Posterior vena cava (tissue), 2 donors: ENCODE measurements at regions not wholly inside any gene's neighbourhood (a gene's known extent, or its start where the extent isn't known, plus 50 kb on each side); places are given as distances from the start of the nearest gene placed in this dataset.

Experiments
- DNase-seq: peaks from one replicate; pipeline ENCODE4 v3.0.0-alpha.2; 2020; ENCODE audit warnings: low spot score
- intact Hi-C, 2 donors: fragments of 100-400 bp; cut with DNase I; formaldehyde crosslinking; loops; one replicate each; pipeline versions ENCODE4 v1.14.1 to v1.14.2; 2022 to 2023
- donor health status: DM: yes; HTN: yes; CAD: no.
- donor health status: DM: yes; HTN: yes; CAD: no.

DNA sequence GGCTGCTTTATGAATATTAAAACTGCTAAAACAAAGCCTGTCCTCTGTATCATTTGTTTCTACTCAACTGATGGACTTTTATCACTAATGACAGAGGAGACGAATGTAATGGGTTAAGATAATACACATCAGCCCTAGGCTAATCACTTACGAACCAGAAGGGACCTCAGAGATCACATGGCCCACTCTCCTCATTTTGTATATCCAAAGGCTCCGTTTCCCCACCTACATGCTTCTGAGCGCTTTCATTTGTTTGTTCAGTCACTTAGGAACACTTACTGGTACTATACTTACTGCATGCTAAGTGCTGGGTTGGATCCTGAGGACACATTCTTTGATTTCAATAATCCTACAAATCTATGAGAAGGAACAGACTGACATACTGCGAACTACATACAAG lies 169.3 kb downstream of the CEP135 start:
- DNase-seq: no peak
- intact Hi-C loops: no loop called here

DNA sequence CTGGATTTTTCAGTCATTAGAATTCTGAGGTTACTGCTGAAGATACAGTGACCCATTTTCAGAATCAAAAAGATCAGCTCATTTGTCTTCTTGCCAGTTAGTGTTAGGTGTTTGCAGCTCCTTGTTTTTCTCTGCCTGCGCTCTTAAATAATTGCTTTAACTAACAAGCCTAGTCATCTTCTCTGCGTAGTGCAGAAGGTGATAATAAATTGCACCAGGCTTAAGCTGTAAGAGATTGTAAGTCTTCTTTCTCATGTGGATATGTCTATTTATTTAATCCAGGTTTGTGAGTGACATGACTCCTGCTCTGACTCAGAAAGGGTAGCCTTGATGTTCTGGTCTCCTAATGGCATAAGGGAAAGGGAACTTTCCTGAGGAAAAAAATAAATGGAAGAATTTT lies 167.2 kb downstream of the CEP135 start:
- intact Hi-C loops: no loop called here

DNA sequence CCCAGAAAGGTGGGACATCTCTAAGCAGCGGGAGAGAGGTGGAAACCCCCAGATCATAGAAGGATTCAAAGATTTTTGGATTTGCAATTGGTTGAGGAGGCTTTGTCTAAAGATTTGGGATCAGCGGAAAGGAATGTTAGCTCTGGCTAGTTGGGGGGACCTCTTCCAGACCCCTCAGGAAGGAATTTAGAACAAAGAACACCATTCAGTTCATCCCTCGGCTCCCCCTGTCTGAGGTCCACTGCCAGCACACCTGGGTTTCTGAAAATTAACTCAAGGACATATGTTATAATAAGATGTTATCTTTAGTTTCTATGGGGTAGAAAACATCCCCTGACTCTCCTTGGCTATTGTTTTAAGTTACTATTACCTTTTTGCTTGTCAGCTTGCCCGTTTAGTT lies 163.6 kb downstream of the CEP135 start:
- DNase-seq: no peak
- intact Hi-C loops: no loop called here

More for the DNA sequence above, 167.2 kb downstream of the CEP135 start:
- no peak for DNase-seq

DNA sequence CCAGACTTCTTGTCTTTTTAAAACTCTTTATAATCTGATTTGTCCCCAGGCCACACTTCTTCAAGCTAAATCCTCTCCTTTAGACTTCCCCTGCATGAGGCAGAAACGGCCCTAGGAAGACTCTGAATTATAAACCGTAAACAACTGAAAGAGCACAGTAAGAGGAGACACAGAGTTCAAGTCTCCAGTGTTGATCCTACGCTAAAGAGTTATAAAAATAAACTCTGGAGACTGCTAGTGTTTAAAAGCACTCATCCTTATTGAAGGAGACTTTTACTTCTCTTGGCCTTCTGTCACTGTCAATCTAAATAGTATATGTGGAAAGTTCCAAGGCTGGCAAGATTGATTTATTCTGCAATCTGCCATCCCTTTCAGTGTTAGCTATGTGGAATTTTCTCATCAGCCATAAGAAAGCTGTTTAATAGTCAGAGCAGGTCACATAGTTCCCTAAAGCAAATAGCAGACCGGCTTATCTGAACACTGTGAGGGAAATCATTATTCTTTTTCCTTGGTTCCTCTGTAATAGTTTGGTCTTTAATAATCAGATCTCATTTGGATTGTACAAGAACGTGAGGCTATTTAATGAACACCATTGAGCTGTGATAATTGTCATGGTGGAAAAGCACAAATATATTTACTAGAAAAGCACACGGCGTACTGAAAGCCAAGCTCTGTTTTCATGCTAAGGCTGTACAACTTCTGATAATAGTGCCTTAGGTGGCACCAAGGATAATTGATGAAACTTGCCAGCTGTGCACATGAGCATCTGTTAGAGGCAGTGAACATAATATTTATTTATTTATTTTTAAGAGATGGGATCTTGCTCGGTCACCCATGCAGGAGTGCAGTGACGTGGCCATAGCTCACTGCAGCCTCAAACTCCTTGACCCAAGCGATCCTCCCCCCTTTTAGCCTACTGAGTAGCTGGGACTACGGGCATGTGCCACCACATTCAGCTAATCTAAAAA lies 157.7 kb downstream of the CEP135 start:
- DNase-seq: no peak
- intact Hi-C loops: no loop called here

DNA sequence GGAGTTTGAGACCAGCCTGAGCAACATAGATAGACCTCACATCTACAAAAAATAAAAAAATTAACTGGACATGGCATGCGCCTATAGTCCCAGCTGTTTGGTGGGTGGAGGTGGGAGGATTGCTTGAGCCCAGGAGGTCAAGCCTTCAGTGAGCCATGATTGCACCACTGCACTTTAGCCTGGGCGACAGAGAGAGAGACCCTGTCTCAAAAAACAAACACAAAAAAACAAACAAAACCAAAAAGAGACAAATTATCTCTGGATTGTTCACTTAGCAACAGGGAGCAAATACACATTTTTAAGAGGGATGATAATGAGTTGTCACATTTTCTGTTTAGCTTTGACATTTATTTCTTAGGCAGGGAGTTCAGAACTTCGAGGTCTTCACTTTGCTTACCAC lies 155.4 kb downstream of the CEP135 start:
- intact Hi-C loops: no loop called here

DNA sequence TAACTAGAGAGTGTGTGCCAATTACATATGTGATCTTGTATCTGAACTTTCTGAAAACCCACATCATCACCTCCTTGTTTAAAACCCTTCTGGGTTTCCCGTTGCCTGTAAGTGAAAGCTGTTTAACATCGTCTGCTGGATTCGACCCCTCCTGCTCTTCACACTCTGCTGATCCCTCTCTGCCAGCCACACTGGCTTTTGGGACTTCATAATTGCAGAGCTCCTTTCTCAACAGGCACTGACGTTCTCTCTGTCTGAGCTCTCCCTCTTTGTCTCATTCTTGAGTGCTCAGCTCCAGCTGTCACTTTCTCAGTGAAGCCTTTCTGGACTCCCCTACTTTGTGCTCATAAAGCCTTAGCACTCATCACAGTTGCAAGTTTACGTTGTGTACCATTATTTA lies 153.9 kb downstream of the CEP135 start:
- no peak for DNase-seq
- intact Hi-C loops: no loop called here

More for the DNA sequence above, 155.4 kb downstream of the CEP135 start:
- DNase-seq: no peak

DNA sequence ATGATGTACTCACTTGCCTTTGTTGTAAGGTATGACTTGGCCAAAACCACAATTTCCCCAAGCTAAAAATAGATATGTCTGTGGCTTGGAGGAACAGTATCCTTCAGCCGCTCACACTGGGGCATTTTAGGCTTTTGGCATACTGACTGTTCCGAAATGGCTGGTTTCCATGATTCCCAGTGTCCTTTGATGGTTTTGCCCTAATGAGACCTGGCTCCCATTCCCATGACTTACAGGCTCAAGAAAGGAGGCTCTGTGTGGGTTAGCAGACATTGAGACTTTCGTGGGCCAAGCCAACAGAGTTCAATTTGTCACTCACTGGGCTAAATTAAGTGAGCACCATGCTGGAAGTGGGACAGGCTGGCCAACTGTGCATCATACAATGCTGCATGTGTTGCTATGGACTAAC lies 150.6 kb downstream of the CEP135 start:
- intact Hi-C loops: no loop called here
- DNase-seq: no peak

DNA sequence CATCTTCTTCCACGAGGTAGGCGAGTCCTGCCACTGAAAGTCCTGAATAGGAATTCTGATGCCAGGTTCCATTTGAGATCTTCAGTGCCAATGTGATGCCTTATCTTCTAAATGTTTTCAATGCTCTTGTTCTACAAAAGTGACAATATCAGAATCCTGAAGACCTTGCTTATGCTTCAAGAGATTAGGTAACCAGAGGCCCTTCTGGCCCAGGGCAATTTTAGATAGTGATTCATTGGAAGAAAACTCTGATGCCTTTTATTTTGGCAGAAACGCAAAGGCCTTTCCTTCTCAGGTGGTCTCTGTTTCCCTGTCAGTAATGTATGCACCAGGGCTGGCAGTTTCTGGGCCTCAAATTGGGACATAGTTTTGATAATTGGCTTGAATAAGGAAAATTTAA lies 144.8 kb downstream of the CEP135 start:
- no peak for DNase-seq
- intact Hi-C loops: loop anchor here in 1 of 2 donors (5.0 kb wide), 1 partner anchor 1056 kb away; no protein-coding TSS in a partner anchor

DNA sequence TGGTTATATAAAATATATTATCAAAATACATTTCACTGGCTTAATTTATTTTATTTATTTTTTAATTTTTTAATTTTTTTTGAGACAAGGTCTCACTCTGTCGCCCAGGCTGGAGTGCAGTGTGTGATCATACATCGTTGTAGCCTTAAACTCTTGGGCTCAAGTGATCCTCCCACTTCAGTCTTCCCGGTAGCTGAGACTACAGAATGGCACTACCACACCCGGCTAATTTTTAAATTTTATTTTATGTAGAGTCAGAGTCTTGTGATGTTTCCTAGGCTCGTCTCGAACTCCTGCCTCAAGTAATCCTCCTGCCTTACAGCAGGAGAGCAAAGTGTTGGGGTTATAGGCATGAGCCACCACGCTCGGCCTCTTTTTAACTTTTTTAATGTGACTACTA lies 143.8 kb downstream of the CEP135 start:
- intact Hi-C loops: loop anchor here in 1 of 2 donors (5.0 kb wide), 1 partner anchor 1055 kb away; no protein-coding TSS in a partner anchor

DNA sequence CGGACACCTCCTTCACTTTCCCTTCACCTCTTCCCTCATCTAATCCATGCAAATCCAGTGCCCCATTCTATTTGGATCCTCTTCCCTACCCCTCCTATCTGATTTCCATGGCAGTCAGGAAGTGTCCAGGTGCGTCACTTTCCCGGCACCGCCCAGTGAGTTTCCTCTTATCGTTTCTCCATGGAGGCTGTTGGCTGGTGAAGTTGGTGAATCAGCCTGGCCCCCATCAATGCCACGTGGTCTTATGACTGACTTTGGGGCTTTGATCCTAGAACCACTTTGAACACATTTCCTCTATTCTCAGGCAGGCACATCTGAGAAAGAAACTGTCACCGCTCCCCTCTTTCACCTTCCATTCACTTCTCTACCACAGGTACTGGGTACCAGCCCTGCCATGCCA lies 137.8 kb downstream of the CEP135 start:
- intact Hi-C loops: no loop called here
- DNase-seq: no peak

More for the DNA sequence above, 143.8 kb downstream of the CEP135 start:
- DNase-seq: no peak

DNA sequence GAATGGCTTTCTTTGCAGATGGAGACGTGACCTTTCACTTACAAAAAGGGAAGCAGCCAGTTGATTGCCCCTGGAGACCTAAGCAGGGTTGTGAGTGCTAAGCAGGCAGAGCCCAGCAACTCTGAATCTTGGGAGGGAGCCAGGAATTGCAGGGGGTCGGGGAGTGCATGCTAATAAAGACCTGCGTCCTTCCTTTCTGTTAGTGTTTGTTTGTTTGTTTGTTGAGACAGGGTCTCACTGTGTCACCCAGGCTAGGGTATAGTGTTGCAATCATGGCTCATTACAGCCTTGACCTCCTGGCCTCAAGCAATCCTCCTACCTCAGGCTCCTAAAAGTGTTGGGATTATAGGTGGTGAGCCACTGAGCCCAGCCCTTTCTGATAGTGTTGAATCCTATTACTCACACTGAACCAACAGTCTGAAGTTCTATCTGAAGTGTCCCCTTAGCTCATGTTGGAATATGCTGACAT lies 137.4 kb downstream of the CEP135 start:
- intact Hi-C loops: no loop called here
- DNase-seq: no peak

DNA sequence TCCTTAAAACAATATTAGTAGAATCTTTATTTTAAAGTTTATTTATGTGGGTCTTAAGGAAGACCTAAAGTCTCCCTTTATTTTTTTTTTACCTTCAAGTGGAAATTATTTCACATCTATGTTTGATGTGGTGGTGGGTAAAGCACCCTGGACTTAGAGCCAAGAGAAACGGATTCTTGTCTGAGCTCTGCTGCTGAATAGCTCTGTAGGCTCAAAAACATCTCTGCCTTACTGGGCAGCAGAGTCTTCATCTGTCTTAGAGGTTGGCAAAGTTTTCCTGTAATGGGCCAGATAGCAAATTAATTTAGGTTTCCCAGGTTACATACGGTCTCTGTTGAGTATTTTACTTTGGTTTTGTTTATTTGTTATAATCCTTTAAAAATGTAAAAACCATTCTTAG lies 136.5 kb downstream of the CEP135 start:
- intact Hi-C loops: loop anchor here in 1 of 2 donors (2.0 kb wide), 1 partner anchor 70 kb away; no protein-coding TSS in a partner anchor
- no peak for DNase-seq

DNA sequence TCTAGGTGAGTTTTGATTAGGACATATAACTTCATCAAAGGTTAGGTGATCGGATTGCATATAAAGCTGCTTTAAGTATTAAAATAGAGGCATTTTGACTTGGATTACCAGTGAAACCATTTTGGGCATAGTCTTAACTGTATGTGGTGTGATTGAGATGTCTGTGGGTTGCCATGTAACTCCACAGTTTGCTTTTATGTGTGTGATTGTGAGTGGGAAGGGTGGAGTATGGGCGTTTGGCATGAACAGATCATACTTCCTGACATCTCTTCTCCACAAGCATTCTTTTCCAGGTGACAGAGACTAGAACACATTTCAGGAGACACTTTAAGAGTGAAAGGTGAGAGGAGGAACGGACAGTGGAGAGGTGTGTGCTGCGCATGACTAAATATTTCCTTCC lies 136.1 kb downstream of the CEP135 start:
- DNase-seq: no peak
- intact Hi-C loops: loop anchor here in 1 of 2 donors (2.0 kb wide), 1 partner anchor 70 kb away; no protein-coding TSS in a partner anchor
